HepG2 (cell line): ENCODE measurements at regions not wholly inside any gene's neighbourhood (a gene's known extent, or its start where the extent isn't known, plus 50 kb on each side); places are given as distances from the start of the nearest gene placed in this dataset.

Experiments
- AGO1 ChIP-seq: fragments of 200-400 bp; formaldehyde crosslinking; IDR thresholded peaks from 2 replicates; pipeline ENCODE4 v1.6.1; 2017; ENCODE audit warnings: mild to moderate bottlenecking, low read depth, low read length, moderate library complexity; ENCODE audit not compliant: poor library complexity, severe bottlenecking
- BCL6 ChIP-seq: IDR thresholded peaks from 2 replicates; pipeline ENCODE4 v1.6.1; 2016; ENCODE audit warnings: missing genetic modification reagents, missing compliant biosample characterization
- CBX5 ChIP-seq: sonication (generic); formaldehyde crosslinking; IDR thresholded peaks from 2 replicates; pipeline ENCODE4 v1.4.0; 2020; ENCODE audit warnings: missing genetic modification reagents, borderline replicate concordance
- HNF1B ChIP-seq: sonication (generic); formaldehyde crosslinking; IDR thresholded peaks from 2 replicates; pipeline ENCODE4 v1.5.1; 2020; ENCODE audit warnings: mild to moderate bottlenecking, moderate library complexity, missing genetic modification reagents
- IKZF4 ChIP-seq: sonication (generic); formaldehyde crosslinking; IDR thresholded peaks from 2 replicates; pipeline ENCODE4 v1.5.1; 2020; ENCODE audit warnings: borderline replicate concordance, mild to moderate bottlenecking, low read depth, missing genetic modification reagents; ENCODE audit errors: not compliant biosample characterization
- KIAA2018 ChIP-seq: sonication (generic); formaldehyde crosslinking; IDR thresholded peaks from 2 replicates; pipeline ENCODE4 v1.5.0; 2020; ENCODE audit warnings: mild to moderate bottlenecking, missing genetic modification reagents, borderline replicate concordance
- KLF9 ChIP-seq: IDR thresholded peaks from 2 replicates; pipeline ENCODE4 v1.6.1; 2016; ENCODE audit warnings: low read depth
- RBAK ChIP-seq: sonication (generic); formaldehyde crosslinking; IDR thresholded peaks from 2 replicates; pipeline ENCODE4 v1.5.1; 2020; ENCODE audit warnings: mild to moderate bottlenecking, missing genetic modification reagents
- ZGPAT ChIP-seq: IDR thresholded peaks from 2 replicates; pipeline ENCODE4 v1.6.1; 2016; ENCODE audit warnings: mild to moderate bottlenecking
- ZNF276 ChIP-seq: sonication (generic); formaldehyde crosslinking; IDR thresholded peaks from 2 replicates; pipeline ENCODE4 v1.4.0; 2020; ENCODE audit warnings: mild to moderate bottlenecking, low read depth, missing genetic modification reagents
- ZNF382 ChIP-seq: sonication (generic); formaldehyde crosslinking; IDR thresholded peaks from 2 replicates; pipeline ENCODE4 v1.5.0; 2020; ENCODE audit warnings: missing genetic modification reagents, mild to moderate bottlenecking, borderline replicate concordance
- ZNF7 ChIP-seq: IDR thresholded peaks from 2 replicates; pipeline ENCODE4 v1.6.1; 2016; ENCODE audit warnings: missing biosample characterization, missing genetic modification reagents
- ZSCAN5A ChIP-seq: sonication (generic); formaldehyde crosslinking; IDR thresholded peaks from 2 replicates; pipeline ENCODE4 v1.8.0; 2022; ENCODE audit warnings: mild to moderate bottlenecking, missing genetic modification reagents, borderline replicate concordance

- TF ChIP-seq ZNF276 = no peak
- peak; percentile 74 for TF ChIP-seq IKZF4 (CRISPR knock-in tag)
- TF ChIP-seq KIAA2018 (CRISPR knock-in tag) = no peak
- TF ChIP-seq RBAK (CRISPR knock-in tag) = no peak
- peak; percentile 70 for TF ChIP-seq ZGPAT
- 0 out of 2 replicates have a peak, but pooled peaks have one; percentile 49 for TF ChIP-seq KLF9 (CRISPR knock-in tag)
- no peak; the same call in none of the 2 replicates for TF ChIP-seq HNF1B (CRISPR knock-in tag)
- TF ChIP-seq ZSCAN5A (CRISPR knock-in tag) = no peak
- TF ChIP-seq AGO1 = no peak
- peak; percentile 67 for TF ChIP-seq BCL6 (CRISPR knock-in tag)
- no peak for TF ChIP-seq ZNF382 (CRISPR knock-in tag)
- TF ChIP-seq CBX5 (CRISPR knock-in tag) = peak; percentile 87; the same call in 1 of the 2 replicates
- TF ChIP-seq ZNF7 (CRISPR knock-in tag) = no peak
Measured at GRCh38 chr2:234863043-234863934, 88.5 kb upstream of the SH3BP4 start (continued).
